HCT116 (cell line): ENCODE measurements at regions not wholly inside any gene's neighbourhood (a gene's known extent, or its start where the extent isn't known, plus 50 kb on each side); places are given as distances from the start of the nearest gene placed in this dataset.

Source experiments
- ATAC-seq: fragments of 200-7000 bp; cut with Tn5 transposase; 2 replicates; pipeline ENCODE4 v1.9.1; 2020; ENCODE audit warnings: mild to moderate bottlenecking, moderate library complexity
- BruUV-seq: library from RNA; stranded (reverse); fragments of 400-500 nt; replicated peaks from 2 replicates; lab custom pipeline; 2021; lab: Mats Ljungman, UMichigan
- CTCF ChIA-PET: fragments of 300-600 bp; sonication (Branson Sonifier 250); formaldehyde crosslinking; loops from one replicate; lab custom pipeline; 2021; ENCODE audit warnings: antibody characterized with exemption; lab: Charles Lee
- POLR2A ChIA-PET: fragments of 300-600, 350-600 bp; sonication (Branson Sonifier 250); formaldehyde crosslinking; loops from one replicate; lab custom pipeline; 2021; ENCODE audit warnings: antibody characterized with exemption; lab: Charles Lee
- RAD21 ChIA-PET, 2 experiments: fragments of 300-600 bp; sonication (Branson Sonifier 250); formaldehyde crosslinking; loops; one replicate each; lab custom pipeline; 2023; ENCODE audit warnings: low total read pairs in 2 of 2; ENCODE audit not compliant: uncharacterized antibody in 2 of 2, unreplicated experiment in 2 of 2, low non-redundant PET in 1 of 2; lab: Charles Lee
- DNase-seq: peaks from one replicate; pipeline ENCODE4 v3.0.0-alpha.2; 2010; ENCODE audit warnings: low read depth, low spot score
- H2AFZ ChIP-seq: fragments of 200-600 bp; shearing (Covaris generic), sonication (generic); 2 replicates; pipeline ENCODE4 v1.6.1; 2017; ENCODE audit warnings: low read depth, mixed run types, mixed read lengths, antibody characterized with exemption, low read length; ENCODE audit not compliant: poor library complexity, severe bottlenecking
- H3K27ac ChIP-seq: 2 replicates; pipeline ENCODE4 v1.5.1; 2012; ENCODE audit warnings: low read depth, low read length
- H3K27me3 ChIP-seq: fragments of 200-600 bp; sonication (generic); 2 replicates; pipeline ENCODE4 v1.6.1; 2016; ENCODE audit warnings: mixed run types, low read length, mixed read lengths; ENCODE audit not compliant: insufficient read depth
- H3K36me3 ChIP-seq, 2 experiments: fragments of 200-500 bp in 1 of 2; fragments of 200-600 bp in 1 of 2; sonication (Bioruptor generic) in 1 of 2; sonication (generic) in 1 of 2; 2 replicates each; pipeline versions ENCODE4 v1.5.1 to v1.6.1; 2014 to 2016; ENCODE audit warnings: low read length in 2 of 2, inconsistent platforms in 1 of 2, mixed read lengths in 1 of 2, mixed run types in 1 of 2; ENCODE audit not compliant: insufficient read depth in 2 of 2, control insufficient read depth in 1 of 2
- H3K4me1 ChIP-seq, 2 experiments: fragments of 200-600 bp in 1 of 2; sonication (generic) in 1 of 2; 2 replicates each; pipeline versions ENCODE4 v1.5.1 to v1.6.1; 2012 to 2017; ENCODE audit warnings: low read length in 2 of 2, inconsistent platforms in 1 of 2, mild to moderate bottlenecking in 1 of 2, mixed read lengths in 1 of 2, mixed run types in 1 of 2, moderate library complexity in 1 of 2; ENCODE audit not compliant: insufficient read depth in 2 of 2, control insufficient read depth in 1 of 2
- H3K4me2 ChIP-seq: fragments of 200-600 bp; sonication (generic); 2 replicates; pipeline ENCODE4 v1.6.1; 2017; ENCODE audit warnings: mixed run types, low read length, mixed read lengths
- H3K4me3 ChIP-seq, 2 experiments: fragments of 200-600 bp in 1 of 2; sonication (generic) in 1 of 2; replicated peaks in 1 of 2; 2 replicates each; pipeline ENCODE4 v1.5.1; 2011 to 2016; ENCODE audit warnings: low read length in 2 of 2, control low read depth in 1 of 2, low read depth in 1 of 2, mild to moderate bottlenecking in 1 of 2, mixed read lengths in 1 of 2, mixed run types in 1 of 2
- H3K79me2 ChIP-seq: fragments of 200-600 bp; sonication (generic); 2 replicates; pipeline ENCODE4 v1.6.1; 2017; ENCODE audit warnings: mild to moderate bottlenecking, mixed run types, low read length, moderate library complexity, mixed read lengths; ENCODE audit not compliant: insufficient read depth
- H3K9ac ChIP-seq: fragments of 200-600 bp; sonication (generic); 2 replicates; pipeline ENCODE4 v1.6.1; 2016; ENCODE audit warnings: low read length, mixed read lengths
- H3K9me2 ChIP-seq: fragments of 200-600 bp; sonication (generic), shearing (Covaris generic); 2 replicates; pipeline ENCODE4 v1.6.1; 2017; ENCODE audit warnings: mixed run types, mild to moderate bottlenecking, moderate library complexity; ENCODE audit not compliant: insufficient read depth
- H3K9me3 ChIP-seq, 2 experiments: fragments of 200-500 bp in 1 of 2; fragments of 200-600 bp in 1 of 2; sonication (Bioruptor generic) in 1 of 2; sonication (generic) in 1 of 2; 2 replicates each; pipeline ENCODE4 v1.6.1; 2014 to 2017; ENCODE audit warnings: low read length in 2 of 2, mixed read lengths in 2 of 2, inconsistent platforms in 1 of 2, low read depth in 1 of 2, mild to moderate bottlenecking in 1 of 2, mixed run types in 1 of 2, moderate library complexity in 1 of 2; ENCODE audit not compliant: control insufficient read depth in 1 of 2, insufficient read depth in 1 of 2
- H4K20me1 ChIP-seq: fragments of 200-600 bp; sonication (generic), shearing (Covaris generic); 2 replicates; pipeline ENCODE4 v1.6.1; 2017; ENCODE audit warnings: mixed run types, mild to moderate bottlenecking, moderate library complexity; ENCODE audit not compliant: insufficient read depth
- CEBPB ChIP-seq: IDR thresholded peaks from 2 replicates; pipeline ENCODE4 v1.6.1; 2012; ENCODE audit warnings: low read depth
- ELF1 ChIP-seq: IDR thresholded peaks from 2 replicates; pipeline ENCODE4 v1.6.1; 2012; ENCODE audit warnings: low read depth, borderline replicate concordance
- EZH2 ChIP-seq: fragments of 200-600 bp; sonication (generic); IDR thresholded peaks from 2 replicates; pipeline ENCODE4 v1.6.1; 2017; ENCODE audit warnings: antibody characterized with exemption, mixed run types
- POLR2A ChIP-seq: IDR thresholded peaks from 2 replicates; pipeline ENCODE4 v1.7.0; 2011; ENCODE audit warnings: borderline replicate concordance; ENCODE audit not compliant: insufficient read depth, insufficient read length; ENCODE audit errors: extremely low read depth
- POLR2AphosphoS5 ChIP-seq: IDR thresholded peaks from 2 replicates; pipeline ENCODE4 v1.6.1; 2011; ENCODE audit warnings: mild to moderate bottlenecking, low read depth, low read length, moderate library complexity
- RAD21 ChIP-seq: IDR thresholded peaks from 2 replicates; pipeline ENCODE4 v1.6.1; 2012; ENCODE audit warnings: low read depth, mild to moderate bottlenecking
- SP1 ChIP-seq: IDR thresholded peaks from 2 replicates; pipeline ENCODE4 v1.6.1; 2012; ENCODE audit warnings: low read depth
- SRF ChIP-seq: IDR thresholded peaks from 2 replicates; pipeline ENCODE4 v1.6.1; 2012; ENCODE audit warnings: low read depth
- YY1 ChIP-seq: IDR thresholded peaks from 2 replicates; pipeline ENCODE4 v1.6.1; 2011; ENCODE audit warnings: low read length, low read depth, moderate library complexity, mild to moderate bottlenecking; ENCODE audit not compliant: insufficient replicate concordance; ENCODE audit errors: extremely low read depth
- ZFX ChIP-seq: fragments of 450-650 bp; IDR thresholded peaks from 2 replicates; pipeline ENCODE4 v1.6.1; 2017
- ZNF274 ChIP-seq: fragments of 200-500 bp; sonication (Bioruptor generic); IDR thresholded peaks from 2 replicates; pipeline ENCODE4 v1.6.1; 2014; ENCODE audit warnings: mild to moderate bottlenecking, low read depth, low read length, inconsistent platforms
- intact Hi-C: fragments of 100-400 bp; cut with micrococcal nuclease; formaldehyde crosslinking; loops from 2 replicates; pipeline ENCODE4 v1.10.0; 2022
- TF ChIP-seq, protein P1 (sequence below), 3 experiments: fragments of 200-600 bp in 1 of 3; sonication (generic) in 1 of 3; IDR thresholded peaks in 2 of 3; conservative IDR thresholded peaks in 1 of 3; 2 replicates each; pipeline ENCODE4 v1.5.1; 2012 to 2017; ENCODE audit warnings: low read depth in 2 of 3, low read length in 2 of 3, antibody characterized with exemption in 1 of 3, borderline replicate concordance in 1 of 3, control low read depth in 1 of 3, mild to moderate bottlenecking in 1 of 3, mixed read lengths in 1 of 3, mixed run types in 1 of 3, moderate library complexity in 1 of 3; ENCODE audit not compliant: insufficient read depth in 1 of 3
- TF ChIP-seq, protein P2 (sequence below): IDR thresholded peaks from 2 replicates; pipeline ENCODE4 v1.6.1; 2012
- TF ChIP-seq, protein P3 (sequence below): IDR thresholded peaks from 2 replicates; pipeline ENCODE4 v1.6.1; 2012

GRCh38 chr3:176967522-176967921, 229.8 kb downstream of the TBL1XR1 start:
- H3K79me2 ChIP-seq, result no peaks in the 10 kb centered on the region
- H3K4me3 ChIP-seq, result no peak overlapping the region
- H3K27me3 ChIP-seq, result no peaks in the 10 kb centered on the region
- intact Hi-C loops, result no loop called here
- DNase-seq, result no peak
- no peaks in the 10 kb centered on the region for H4K20me1 ChIP-seq
- no TSS peak for BruUV-seq
- H3K9me3 ChIP-seq, result no peaks in the 10 kb centered on the region
- TF ChIP-seq RAD21, result no peak
- no peak for TF ChIP-seq ZFX
- TF ChIP-seq, protein P1, sequence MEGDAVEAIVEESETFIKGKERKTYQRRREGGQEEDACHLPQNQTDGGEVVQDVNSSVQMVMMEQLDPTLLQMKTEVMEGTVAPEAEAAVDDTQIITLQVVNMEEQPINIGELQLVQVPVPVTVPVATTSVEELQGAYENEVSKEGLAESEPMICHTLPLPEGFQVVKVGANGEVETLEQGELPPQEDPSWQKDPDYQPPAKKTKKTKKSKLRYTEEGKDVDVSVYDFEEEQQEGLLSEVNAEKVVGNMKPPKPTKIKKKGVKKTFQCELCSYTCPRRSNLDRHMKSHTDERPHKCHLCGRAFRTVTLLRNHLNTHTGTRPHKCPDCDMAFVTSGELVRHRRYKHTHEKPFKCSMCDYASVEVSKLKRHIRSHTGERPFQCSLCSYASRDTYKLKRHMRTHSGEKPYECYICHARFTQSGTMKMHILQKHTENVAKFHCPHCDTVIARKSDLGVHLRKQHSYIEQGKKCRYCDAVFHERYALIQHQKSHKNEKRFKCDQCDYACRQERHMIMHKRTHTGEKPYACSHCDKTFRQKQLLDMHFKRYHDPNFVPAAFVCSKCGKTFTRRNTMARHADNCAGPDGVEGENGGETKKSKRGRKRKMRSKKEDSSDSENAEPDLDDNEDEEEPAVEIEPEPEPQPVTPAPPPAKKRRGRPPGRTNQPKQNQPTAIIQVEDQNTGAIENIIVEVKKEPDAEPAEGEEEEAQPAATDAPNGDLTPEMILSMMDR (IDR thresholded peaks at IDR 0.05 in 2 of 3, conservative IDR thresholded peaks at IDR 0.05 in 1 of 3; ENCODE audit: borderline replicate concordance in 1 of 3, insufficient read depth in 1 of 3, low read depth in 2 of 3, low read length in 2 of 3), result no peak
- no peak for TF ChIP-seq POLR2A
- no peak for TF ChIP-seq SRF
- TF ChIP-seq, protein P2, sequence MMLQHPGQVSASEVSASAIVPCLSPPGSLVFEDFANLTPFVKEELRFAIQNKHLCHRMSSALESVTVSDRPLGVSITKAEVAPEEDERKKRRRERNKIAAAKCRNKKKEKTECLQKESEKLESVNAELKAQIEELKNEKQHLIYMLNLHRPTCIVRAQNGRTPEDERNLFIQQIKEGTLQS, result no peak
- H2AFZ ChIP-seq, result no peak overlapping the region
- no peaks in the 10 kb centered on the region for H3K36me3 ChIP-seq
- H3K9ac ChIP-seq, result no peak overlapping the region
- H3K4me1 ChIP-seq, result peaks cover 3 to 7% of the 10 kb centered on the region in 2 experiments; a peak in 2 of 4 replicates
- no peak overlapping the region for H3K27ac ChIP-seq
- peak overlapping the region; percentile 13; the same call in 1 of the 2 replicates for H3K4me2 ChIP-seq
- POLR2A ChIA-PET, result no interaction called here
- RAD21 ChIA-PET, result no interaction called here
- CTCF ChIA-PET, result no interaction called here
- ATAC-seq, result peak; percentile 67
- no peaks in the 10 kb centered on the region for H3K9me2 ChIP-seq

DNA sequence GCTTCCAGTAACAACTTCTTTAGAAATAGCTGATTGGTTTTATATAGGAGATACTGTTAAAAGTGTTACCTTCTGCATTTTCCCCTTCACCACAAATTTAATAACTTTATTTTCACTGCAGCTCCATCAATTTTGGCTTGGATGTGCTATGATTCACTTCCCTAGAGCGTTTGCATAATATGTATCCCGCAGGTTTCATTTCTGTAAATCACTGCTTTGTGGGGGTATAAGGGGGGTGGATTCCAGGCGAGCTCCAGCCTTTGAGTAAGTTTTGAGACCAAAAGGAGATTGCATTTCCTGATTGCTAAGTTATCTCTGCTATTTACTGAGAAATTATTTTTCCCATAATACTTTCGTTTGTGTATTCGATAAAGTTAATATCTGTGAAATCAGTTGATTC, 232.6 kb downstream of the TBL1XR1 start:
- H4K20me1 ChIP-seq, result no peaks in the 10 kb centered on the region
- no peak overlapping the region for H3K4me2 ChIP-seq
- intact Hi-C loops, result no loop called here
- no peaks in the 10 kb centered on the region for H3K9me2 ChIP-seq
- H3K9me3 ChIP-seq, result no peaks in the 10 kb centered on the region
- RAD21 ChIA-PET, result no interaction called here
- BruUV-seq, result no TSS peak
- H3K79me2 ChIP-seq, result no peaks in the 10 kb centered on the region
- no peak overlapping the region for H3K4me3 ChIP-seq
- DNase-seq (no peak), ATAC-seq (no peak)
- H3K27me3 ChIP-seq, result no peaks in the 10 kb centered on the region
- TF ChIP-seq RAD21, result no peak
- TF ChIP-seq EZH2, result no peak
- TF ChIP-seq POLR2A, result no peak
- TF ChIP-seq, protein P2, result no peak
- TF ChIP-seq ZFX, result no peak
- no peak for TF ChIP-seq ELF1
- TF ChIP-seq POLR2AphosphoS5, result no peak
- TF ChIP-seq ZNF274, result no peak
- no peak for TF ChIP-seq CEBPB
- TF ChIP-seq, protein P3, sequence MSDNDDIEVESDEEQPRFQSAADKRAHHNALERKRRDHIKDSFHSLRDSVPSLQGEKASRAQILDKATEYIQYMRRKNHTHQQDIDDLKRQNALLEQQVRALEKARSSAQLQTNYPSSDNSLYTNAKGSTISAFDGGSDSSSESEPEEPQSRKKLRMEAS, result no peak
- no peak for TF ChIP-seq SP1
- TF ChIP-seq YY1, result no peak
- no peak overlapping the region for H2AFZ ChIP-seq
- peaks cover 3 to 7% of the 10 kb centered on the region in 2 experiments; a peak in 2 of 4 replicates for H3K4me1 ChIP-seq
- no peak overlapping the region for H3K27ac ChIP-seq
- H3K36me3 ChIP-seq, result no peaks in the 10 kb centered on the region
- no peak overlapping the region for H3K9ac ChIP-seq
- CTCF ChIA-PET, result no interaction called here
- POLR2A ChIA-PET, result no interaction called here
